ENCODE measurements at regions not wholly inside any gene's neighbourhood (a gene's known extent, or its start where the extent isn't known, plus 50 kb on each side); places are given as distances from the start of the nearest gene placed in this dataset.

- ATAC-seq (no peak), DNase-seq (no peak)
- Histone ChIP-seq H3K4me1 (ENCODE audit: low read depth) (peaks cover 7% of the 10 kb centered on the region), H3K4me3 (no peak overlapping the region), H3K36me3 (ENCODE audit: low read depth) (no peaks in the 10 kb centered on the region), H3K9me3 (no peaks in the 10 kb centered on the region)
- TF ChIP-seq, protein P1, sequence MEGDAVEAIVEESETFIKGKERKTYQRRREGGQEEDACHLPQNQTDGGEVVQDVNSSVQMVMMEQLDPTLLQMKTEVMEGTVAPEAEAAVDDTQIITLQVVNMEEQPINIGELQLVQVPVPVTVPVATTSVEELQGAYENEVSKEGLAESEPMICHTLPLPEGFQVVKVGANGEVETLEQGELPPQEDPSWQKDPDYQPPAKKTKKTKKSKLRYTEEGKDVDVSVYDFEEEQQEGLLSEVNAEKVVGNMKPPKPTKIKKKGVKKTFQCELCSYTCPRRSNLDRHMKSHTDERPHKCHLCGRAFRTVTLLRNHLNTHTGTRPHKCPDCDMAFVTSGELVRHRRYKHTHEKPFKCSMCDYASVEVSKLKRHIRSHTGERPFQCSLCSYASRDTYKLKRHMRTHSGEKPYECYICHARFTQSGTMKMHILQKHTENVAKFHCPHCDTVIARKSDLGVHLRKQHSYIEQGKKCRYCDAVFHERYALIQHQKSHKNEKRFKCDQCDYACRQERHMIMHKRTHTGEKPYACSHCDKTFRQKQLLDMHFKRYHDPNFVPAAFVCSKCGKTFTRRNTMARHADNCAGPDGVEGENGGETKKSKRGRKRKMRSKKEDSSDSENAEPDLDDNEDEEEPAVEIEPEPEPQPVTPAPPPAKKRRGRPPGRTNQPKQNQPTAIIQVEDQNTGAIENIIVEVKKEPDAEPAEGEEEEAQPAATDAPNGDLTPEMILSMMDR (IDR thresholded peaks at IDR 0.05), result no peak
- intact Hi-C loops (cut with DNase I, micrococcal nuclease), result no loop called here
These were observed 125.6 kb upstream of the FRY start for GRCh38 chr13:31905961-31906360.

DNA sequence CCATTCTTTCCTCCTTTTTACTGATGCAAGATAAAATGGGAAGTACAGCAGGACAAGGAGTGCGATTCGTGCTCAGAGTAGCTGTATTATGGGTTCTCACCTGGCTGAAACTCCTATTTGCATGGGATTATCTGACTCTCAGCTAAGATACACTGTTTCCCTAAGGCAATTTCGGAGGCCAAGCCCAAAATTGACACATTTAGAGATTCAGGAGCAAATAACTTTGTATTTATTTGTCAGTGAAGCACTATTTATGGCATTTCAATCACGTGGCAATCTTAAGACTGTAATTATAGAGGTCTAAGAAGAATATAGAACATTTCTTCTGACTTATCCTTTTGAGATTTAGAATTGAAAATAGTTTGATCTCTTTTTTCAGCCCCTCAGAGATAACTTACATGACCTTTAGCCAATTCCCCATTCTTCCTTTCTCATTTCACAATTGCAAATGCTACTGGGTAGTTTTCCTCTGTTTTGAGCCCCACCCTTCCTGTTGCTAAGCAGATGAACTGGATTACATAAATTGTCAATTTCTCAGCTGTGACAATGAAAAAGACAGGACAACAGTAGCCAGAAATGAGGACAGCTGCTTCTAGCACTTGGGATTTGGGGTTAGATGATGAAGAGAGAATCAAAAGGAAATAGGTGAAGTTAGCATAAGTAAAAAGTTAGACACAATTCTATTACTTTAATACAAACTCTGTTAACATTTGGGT, 122.7 kb upstream of the FRY start:
- no peaks in the 10 kb centered on the region for H3K9me3 ChIP-seq
- no peaks in the 10 kb centered on the region for H3K36me3 ChIP-seq (ENCODE audit: low read depth)
- no peak overlapping the region for H3K4me3 ChIP-seq
- ATAC-seq (peak; percentile 54), DNase-seq (no peak)
- intact Hi-C loops (cut with DNase I, micrococcal nuclease), result no loop called here
- TF ChIP-seq, protein P1 (IDR thresholded peaks at IDR 0.05), result no peak
- H3K4me1 ChIP-seq (ENCODE audit: low read depth), result peaks cover 4% of the 10 kb centered on the region

- TF ChIP-seq, protein P1 (IDR thresholded peaks at IDR 0.05), result peak; percentile 71
- intact Hi-C loops (cut with DNase I, micrococcal nuclease), result no loop called here
- DNase-seq (peak in 1 of 3 donors; percentile 59), ATAC-seq (peak; percentile 78)
- no peaks in the 10 kb centered on the region for H3K36me3 ChIP-seq (ENCODE audit: low read depth)
- peaks cover 4% of the 10 kb centered on the region for H3K4me1 ChIP-seq (ENCODE audit: low read depth)
- no peaks in the 10 kb centered on the region for H3K9me3 ChIP-seq
- no peak overlapping the region for H3K4me3 ChIP-seq
These were observed 121.6 kb upstream of the FRY start for GRCh38 chr13:31909864-31910551.

- TF ChIP-seq, protein P1 (IDR thresholded peaks at IDR 0.05), result no peak
- peaks cover 4% of the 10 kb centered on the region for H3K4me1 ChIP-seq (ENCODE audit: low read depth)
- H3K9me3 ChIP-seq, result no peaks in the 10 kb centered on the region
- H3K4me3 ChIP-seq, result no peak overlapping the region
- DNase-seq, result no peak
- no peaks in the 10 kb centered on the region for H3K36me3 ChIP-seq (ENCODE audit: low read depth)
- ATAC-seq, result no peak
- intact Hi-C loops (cut with DNase I, micrococcal nuclease), result no loop called here
These were observed 120.9 kb upstream of the FRY start for GRCh38 chr13:31910633-31911032.

DNA sequence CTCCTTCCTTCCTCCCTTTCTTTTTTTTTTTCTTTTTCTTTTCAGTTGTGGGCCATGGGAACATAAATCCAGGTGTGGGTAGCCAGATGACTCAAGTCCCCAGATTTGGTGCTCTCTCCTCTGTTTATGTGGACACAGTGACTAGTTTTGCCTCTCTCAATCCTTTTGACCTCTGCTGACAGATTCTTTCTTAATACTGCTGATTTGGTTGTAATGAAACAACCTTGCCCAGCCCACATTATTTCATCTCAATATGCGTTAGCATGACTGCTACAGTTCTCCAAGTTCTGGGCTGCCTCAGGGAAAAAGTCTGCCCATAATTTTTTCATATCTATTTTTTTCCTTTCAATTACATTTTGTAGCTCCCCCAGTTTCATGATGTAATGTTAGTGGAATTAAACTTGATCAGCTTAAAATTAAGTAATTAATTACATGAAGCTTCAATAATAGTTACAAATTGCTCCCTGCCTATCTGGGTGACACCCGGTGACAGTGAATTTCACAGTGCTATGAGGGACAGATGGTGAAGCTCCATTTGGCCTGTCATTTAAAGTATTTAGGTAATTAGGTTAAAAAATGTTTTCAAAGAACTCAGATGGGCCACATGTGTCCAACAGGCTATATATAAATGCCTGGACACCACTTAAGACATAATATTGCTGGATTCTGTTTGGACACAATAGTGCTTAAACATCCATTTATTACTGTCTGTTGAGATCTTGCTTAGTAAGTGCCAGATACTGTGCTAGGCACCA, 118.8 kb upstream of the FRY start:
- ATAC-seq (no peak), DNase-seq (no peak)
- no peaks in the 10 kb centered on the region for H3K9me3 ChIP-seq
- intact Hi-C loops (cut with DNase I, micrococcal nuclease), result no loop called here
- no peak overlapping the region for H3K4me3 ChIP-seq
- no peaks in the 10 kb centered on the region for H3K36me3 ChIP-seq (ENCODE audit: low read depth)
- TF ChIP-seq, protein P1 (IDR thresholded peaks at IDR 0.05), result no peak
- peaks cover 4% of the 10 kb centered on the region for H3K4me1 ChIP-seq (ENCODE audit: low read depth)

All from mucosa of descending colon (tissue), 3 donors.